Kidney (tissue), 13 donors: ENCODE measurements at regions not wholly inside any gene's neighbourhood (a gene's known extent, or its start where the extent isn't known, plus 50 kb on each side); places are given as distances from the start of the nearest gene placed in this dataset.

Source experiments
- DNase-seq, 5 donors: peaks; one replicate each; pipeline ENCODE4 v3.0.0-alpha.2; 2013 to 2020
- FAIRE-seq: peaks from 2 replicates; lab custom pipeline; 2012; peaks lifted over from hg19 to GRCh38; lab: Jason Lieb, UNC
- H3K27ac ChIP-seq, 2 donors: one replicate each; pipeline ENCODE4 v1.7.0; 2013; ENCODE audit warnings: low read depth in 2 of 2, low read length in 2 of 2, inconsistent platforms in 1 of 2
- H3K27me3 ChIP-seq: one replicate; pipeline ENCODE4 v1.7.1; 2013; ENCODE audit warnings: low read length, inconsistent platforms; ENCODE audit not compliant: control insufficient read depth, insufficient read depth
- H3K36me3 ChIP-seq, 3 donors: one replicate each; pipeline versions ENCODE4 v1.7.0 to v1.7.1; 2013; ENCODE audit warnings: low read length in 3 of 3, control low read depth in 1 of 3, inconsistent platforms in 1 of 3; ENCODE audit not compliant: insufficient read depth in 3 of 3, control insufficient read depth in 2 of 3
- H3K4me1 ChIP-seq, 3 donors: one replicate each; pipeline versions ENCODE4 v1.7.0 to v1.7.1; 2013; ENCODE audit warnings: low read length in 3 of 3, inconsistent platforms in 1 of 3, low read depth in 1 of 3; ENCODE audit not compliant: control insufficient read depth in 2 of 3, insufficient read depth in 2 of 3
- H3K4me3 ChIP-seq, 3 donors: one replicate each; pipeline versions ENCODE4 v1.7.0 to v1.8.1; 2013; ENCODE audit warnings: low read length in 3 of 3, control low read depth in 1 of 3, inconsistent platforms in 1 of 3
- H3K9ac ChIP-seq, 3 donors: one replicate each; pipeline versions ENCODE4 v1.7.0 to v1.7.1; 2013; ENCODE audit warnings: low read length in 3 of 3, control low read depth in 1 of 3, inconsistent platforms in 1 of 3
- H3K9me3 ChIP-seq, 3 donors: one replicate each; pipeline versions ENCODE4 v1.7.0 to v1.7.1; 2013; ENCODE audit warnings: low read length in 3 of 3, control low read depth in 1 of 3, inconsistent platforms in 1 of 3; ENCODE audit not compliant: control insufficient read depth in 2 of 3, insufficient read depth in 1 of 3
- intact Hi-C: fragments of 100-400 bp; cut with DNase I; formaldehyde crosslinking; loops from one replicate; pipeline ENCODE4 v1.11.1; 2022
- TF ChIP-seq, protein P1 (sequence below): IDR thresholded peaks from 3 replicates; pipeline ENCODE4 v1.5.1; 2012; ENCODE audit warnings: mild to moderate bottlenecking, moderate library complexity, borderline replicate concordance; ENCODE audit not compliant: insufficient read depth; ENCODE audit errors: extremely low read depth
- donor health status: control.
- donor health status: control.
- donor health status: control.
- donor health status: control.
- donor health status: control.
- donor health status: DM: yes; HTN: yes; CAD: no.
- donor health status: Normal renal cell carcinoma (clear cell type).

DNA sequence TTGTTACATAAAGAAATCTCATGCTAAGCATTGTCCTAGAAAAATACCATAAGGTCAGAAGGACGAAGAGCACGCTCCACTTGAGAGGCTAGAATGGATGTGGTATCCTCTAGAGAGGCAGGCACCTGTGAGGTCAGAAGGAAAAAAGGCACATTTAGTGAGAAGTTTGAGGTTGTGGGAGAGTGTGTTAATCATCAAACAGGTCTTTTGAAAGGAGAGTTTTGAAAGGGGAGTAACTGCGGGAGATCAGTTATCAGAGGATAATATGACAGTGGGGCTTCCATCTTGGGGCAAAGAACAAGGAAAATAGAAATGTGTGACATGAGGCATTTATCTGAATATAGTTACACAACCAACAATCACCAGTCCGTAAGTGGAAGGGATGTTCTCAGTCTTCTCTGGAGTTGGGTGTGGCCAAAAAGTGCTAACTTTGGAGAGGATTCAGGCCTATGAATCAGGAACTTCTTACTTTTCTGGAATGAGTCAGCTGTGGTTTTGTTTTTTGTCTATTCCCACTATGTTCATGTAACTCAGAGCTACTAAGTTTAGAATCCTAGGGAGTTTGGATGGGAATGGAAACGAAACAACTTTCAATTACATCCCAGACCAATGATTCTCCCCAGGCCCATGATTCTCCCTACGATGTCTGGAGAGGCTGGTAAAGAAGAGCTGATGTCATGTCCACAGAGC, 451.4 kb upstream of the ST6GAL2 start:
- DNase-seq (no peak), FAIRE-seq (no peak)
- no peaks in the 10 kb centered on the region for H3K4me1 ChIP-seq
- H3K9ac ChIP-seq = no peak overlapping the region
- TF ChIP-seq, protein P1, sequence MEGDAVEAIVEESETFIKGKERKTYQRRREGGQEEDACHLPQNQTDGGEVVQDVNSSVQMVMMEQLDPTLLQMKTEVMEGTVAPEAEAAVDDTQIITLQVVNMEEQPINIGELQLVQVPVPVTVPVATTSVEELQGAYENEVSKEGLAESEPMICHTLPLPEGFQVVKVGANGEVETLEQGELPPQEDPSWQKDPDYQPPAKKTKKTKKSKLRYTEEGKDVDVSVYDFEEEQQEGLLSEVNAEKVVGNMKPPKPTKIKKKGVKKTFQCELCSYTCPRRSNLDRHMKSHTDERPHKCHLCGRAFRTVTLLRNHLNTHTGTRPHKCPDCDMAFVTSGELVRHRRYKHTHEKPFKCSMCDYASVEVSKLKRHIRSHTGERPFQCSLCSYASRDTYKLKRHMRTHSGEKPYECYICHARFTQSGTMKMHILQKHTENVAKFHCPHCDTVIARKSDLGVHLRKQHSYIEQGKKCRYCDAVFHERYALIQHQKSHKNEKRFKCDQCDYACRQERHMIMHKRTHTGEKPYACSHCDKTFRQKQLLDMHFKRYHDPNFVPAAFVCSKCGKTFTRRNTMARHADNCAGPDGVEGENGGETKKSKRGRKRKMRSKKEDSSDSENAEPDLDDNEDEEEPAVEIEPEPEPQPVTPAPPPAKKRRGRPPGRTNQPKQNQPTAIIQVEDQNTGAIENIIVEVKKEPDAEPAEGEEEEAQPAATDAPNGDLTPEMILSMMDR = no peak
- intact Hi-C loops = no loop called here
- no peaks in the 10 kb centered on the region for H3K36me3 ChIP-seq
- H3K27ac ChIP-seq = no peak overlapping the region
- no peaks in the 10 kb centered on the region for H3K27me3 ChIP-seq
- no peak overlapping the region for H3K4me3 ChIP-seq
- H3K9me3 ChIP-seq = peaks cover 0 to 10% (median 0%) of the 10 kb centered on the region in 3 donors

DNA sequence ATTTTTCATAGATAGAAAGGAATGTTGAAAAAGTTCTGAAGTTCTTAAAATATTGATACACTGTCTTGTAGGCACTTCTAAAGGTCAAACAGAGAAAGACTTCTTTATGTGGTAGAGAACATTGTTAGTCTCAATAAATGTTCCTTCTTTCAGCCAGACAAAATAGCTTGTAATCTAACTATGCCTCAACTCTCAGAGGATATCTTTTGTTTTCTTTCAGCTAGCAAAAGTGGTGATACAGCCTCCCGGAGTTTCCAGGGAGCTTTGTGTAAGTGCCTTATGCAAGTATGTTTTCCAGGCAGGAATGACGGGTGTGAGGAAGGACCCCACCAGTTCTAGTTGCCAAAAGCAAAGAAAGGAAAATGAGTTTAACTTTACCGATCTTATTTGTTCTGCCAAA, 452.1 kb upstream of the ST6GAL2 start:
- Histone ChIP-seq H3K27ac (no peak overlapping the region), H3K9me3 (peaks cover 0 to 15% (median 0%) of the 10 kb centered on the region in 3 donors), H3K4me1 (no peaks in the 10 kb centered on the region), H3K36me3 (no peaks in the 10 kb centered on the region), H3K9ac (no peak overlapping the region), H3K27me3 (no peaks in the 10 kb centered on the region), H3K4me3 (no peak overlapping the region)
- FAIRE-seq = no peak
- TF ChIP-seq, protein P1 = no peak
- intact Hi-C loops = no loop called here
- no peak for DNase-seq

DNA sequence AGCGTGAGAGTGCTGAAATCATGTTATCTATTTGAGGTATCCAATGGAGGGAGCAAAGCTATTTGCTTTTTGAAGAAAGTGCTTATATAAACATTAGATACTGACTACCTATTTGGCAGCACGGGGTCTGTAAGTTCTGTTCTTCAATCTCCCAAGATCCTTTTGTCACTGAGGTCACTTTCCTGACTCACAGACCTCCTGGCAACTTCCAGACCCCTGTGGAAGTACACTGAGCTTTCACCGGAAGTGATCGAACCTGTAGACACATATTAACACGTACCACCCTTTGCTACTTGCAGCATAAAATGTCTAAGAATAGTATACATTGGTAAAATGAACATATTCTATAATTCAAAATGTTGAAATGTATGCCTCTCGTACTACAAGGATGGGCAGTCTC, 452.6 kb upstream of the ST6GAL2 start:
- DNase-seq = no peak
- Histone ChIP-seq H3K36me3 (no peaks in the 10 kb centered on the region), H3K27me3 (no peaks in the 10 kb centered on the region), H3K4me3 (no peak overlapping the region), H3K4me1 (no peaks in the 10 kb centered on the region), H3K9me3 (peaks cover 0 to 15% (median 0%) of the 10 kb centered on the region in 3 donors), H3K9ac (no peak overlapping the region), H3K27ac (no peak overlapping the region)
- TF ChIP-seq, protein P1 = no peak
- intact Hi-C loops = no loop called here
- no peak for FAIRE-seq

DNA sequence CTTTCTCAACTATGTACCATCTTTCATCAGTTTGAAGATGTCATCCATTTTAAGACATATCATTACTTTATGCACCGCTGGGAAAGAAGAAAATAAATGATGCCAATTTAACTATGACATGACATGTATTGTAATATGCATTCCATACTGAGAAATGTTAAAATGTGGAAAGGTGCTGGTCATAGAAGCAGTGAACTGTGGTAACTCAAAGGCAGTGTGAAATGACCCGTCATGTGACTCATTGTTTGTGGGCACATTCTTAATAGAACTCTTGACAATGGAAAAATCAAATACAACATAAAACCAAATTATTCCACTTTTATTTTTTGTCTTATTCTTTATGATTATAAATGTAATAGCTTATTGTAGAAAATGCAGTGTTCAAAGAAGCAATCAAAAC, 455.0 kb upstream of the ST6GAL2 start:
- H3K27me3 ChIP-seq = no peaks in the 10 kb centered on the region
- H3K36me3 ChIP-seq = no peaks in the 10 kb centered on the region
- intact Hi-C loops = no loop called here
- TF ChIP-seq, protein P1 = no peak
- no peak for FAIRE-seq
- H3K9me3 ChIP-seq = peaks cover 0 to 15% (median 0%) of the 10 kb centered on the region in 3 donors
- DNase-seq = no peak
- H3K27ac ChIP-seq = no peak overlapping the region
- no peak overlapping the region for H3K4me3 ChIP-seq
- no peaks in the 10 kb centered on the region for H3K4me1 ChIP-seq
- no peak overlapping the region for H3K9ac ChIP-seq
